ENCODE measurements at regions not wholly inside any gene's neighbourhood (a gene's known extent, or its start where the extent isn't known, plus 50 kb on each side); places are given as distances from the start of the nearest gene placed in this dataset.

GRCh38 chr13:76645632-76646031 lies 240.6 kb downstream of the KCTD12 start:
- Histone ChIP-seq H3K9me3 (ENCODE audit: insufficient read depth, low read length) (no peaks in the 10 kb centered on the region), H3K4me2 (ENCODE audit: low read length) (no peak overlapping the region), H3K27me3 (ENCODE audit: low read depth, low read length) (no peaks in the 10 kb centered on the region), H4K20me1 (ENCODE audit: insufficient read depth, low read length) (no peaks in the 10 kb centered on the region), H3K4me3 (ENCODE audit: low read length) (no peak overlapping the region), H3K9ac (ENCODE audit: low read length) (no peak overlapping the region), H3K36me3 (replicated peaks; ENCODE audit: low read depth, low read length) (no peaks in the 10 kb centered on the region), H3K27ac (ENCODE audit: low read length) (no peak overlapping the region), H3K4me1 (ENCODE audit: low read length) (no peaks in the 10 kb centered on the region), H2AFZ (ENCODE audit: low read depth, low read length) (no peak overlapping the region), H3K79me2 (ENCODE audit: low read length) (no peaks in the 10 kb centered on the region)
- TF ChIP-seq EZH2phosphoT487 (IDR thresholded peaks at IDR 0.05; ENCODE audit: low read depth) = no peak
- TF ChIP-seq CTCF (IDR thresholded peaks at IDR 0.05; ENCODE audit: low read depth, low read length) = no peak

DNA sequence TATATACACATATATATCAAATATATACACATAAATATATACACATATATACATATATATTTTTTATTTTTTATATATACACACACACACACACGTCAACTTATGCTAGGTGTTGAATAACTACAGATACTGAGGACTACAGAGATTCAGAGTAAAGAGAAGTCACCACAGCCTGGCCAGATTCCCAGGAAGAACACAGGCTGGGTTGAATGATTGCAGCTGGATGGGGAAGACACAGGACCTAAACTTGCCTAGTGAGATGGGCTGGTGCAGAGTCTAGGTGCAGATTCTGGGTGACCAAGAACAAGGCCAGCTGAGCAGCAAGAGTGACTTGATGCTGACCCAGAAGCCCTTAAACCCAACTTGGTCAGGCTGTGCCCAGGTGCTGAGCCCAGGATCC lies 241.3 kb downstream of the KCTD12 start:
- no peaks in the 10 kb centered on the region for H3K9me3 ChIP-seq (ENCODE audit: insufficient read depth, low read length)
- H4K20me1 ChIP-seq (ENCODE audit: insufficient read depth, low read length) = no peaks in the 10 kb centered on the region
- H3K36me3 ChIP-seq (replicated peaks; ENCODE audit: low read depth, low read length) = no peaks in the 10 kb centered on the region
- no peak overlapping the region for H3K9ac ChIP-seq (ENCODE audit: low read length)
- H3K4me3 ChIP-seq (ENCODE audit: low read length) = no peak overlapping the region
- H3K4me1 ChIP-seq (ENCODE audit: low read length) = no peaks in the 10 kb centered on the region
- H2AFZ ChIP-seq (ENCODE audit: low read depth, low read length) = no peak overlapping the region
- no peaks in the 10 kb centered on the region for H3K79me2 ChIP-seq (ENCODE audit: low read length)
- H3K4me2 ChIP-seq (ENCODE audit: low read length) = no peak overlapping the region
- H3K27me3 ChIP-seq (ENCODE audit: low read depth, low read length) = no peaks in the 10 kb centered on the region
- TF ChIP-seq CTCF (IDR thresholded peaks at IDR 0.05; ENCODE audit: low read depth, low read length) (no peak), EZH2phosphoT487 (IDR thresholded peaks at IDR 0.05; ENCODE audit: low read depth) (no peak)
- H3K27ac ChIP-seq (ENCODE audit: low read length) = no peak overlapping the region

DNA sequence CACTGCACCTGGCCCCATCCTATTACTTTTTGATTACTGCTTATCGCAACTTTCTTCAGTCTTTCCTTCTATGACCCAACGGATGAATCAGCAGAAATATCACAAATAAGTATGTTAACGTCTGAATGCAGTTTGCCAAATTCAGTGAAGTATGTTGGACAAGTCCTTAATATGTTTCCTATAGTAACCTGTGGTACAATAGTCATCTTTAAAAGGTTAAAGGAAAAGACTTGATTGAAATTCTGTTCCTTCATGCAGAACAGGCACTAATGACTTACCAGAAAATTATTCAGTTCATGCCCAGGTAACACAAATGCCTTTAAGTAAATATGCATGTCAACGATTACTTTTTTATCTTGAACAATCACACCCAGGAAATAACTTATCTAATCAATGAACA lies 242.6 kb downstream of the KCTD12 start:
- Histone ChIP-seq H3K79me2 (ENCODE audit: low read length) (no peaks in the 10 kb centered on the region), H3K9me3 (ENCODE audit: insufficient read depth, low read length) (no peaks in the 10 kb centered on the region), H3K4me2 (ENCODE audit: low read length) (no peak overlapping the region), H2AFZ (ENCODE audit: low read depth, low read length) (no peak overlapping the region), H3K4me3 (ENCODE audit: low read length) (no peak overlapping the region), H3K27ac (ENCODE audit: low read length) (no peak overlapping the region), H3K9ac (ENCODE audit: low read length) (no peak overlapping the region), H3K27me3 (ENCODE audit: low read depth, low read length) (no peaks in the 10 kb centered on the region), H4K20me1 (ENCODE audit: insufficient read depth, low read length) (no peaks in the 10 kb centered on the region), H3K36me3 (replicated peaks; ENCODE audit: low read depth, low read length) (no peaks in the 10 kb centered on the region), H3K4me1 (ENCODE audit: low read length) (no peaks in the 10 kb centered on the region)
- no peak for TF ChIP-seq EZH2phosphoT487 (IDR thresholded peaks at IDR 0.05; ENCODE audit: low read depth)
- TF ChIP-seq CTCF (IDR thresholded peaks at IDR 0.05; ENCODE audit: low read depth, low read length) = no peak

GRCh38 chr13:76641056-76641455 lies 245.1 kb downstream of the KCTD12 start:
- Histone ChIP-seq H3K27ac (ENCODE audit: low read length) (no peak overlapping the region), H3K4me1 (ENCODE audit: low read length) (no peaks in the 10 kb centered on the region), H3K4me3 (ENCODE audit: low read length) (no peak overlapping the region), H3K27me3 (ENCODE audit: low read depth, low read length) (no peaks in the 10 kb centered on the region), H3K9ac (ENCODE audit: low read length) (no peak overlapping the region), H2AFZ (ENCODE audit: low read depth, low read length) (no peak overlapping the region), H3K4me2 (ENCODE audit: low read length) (no peak overlapping the region), H4K20me1 (ENCODE audit: insufficient read depth, low read length) (no peaks in the 10 kb centered on the region), H3K79me2 (ENCODE audit: low read length) (no peaks in the 10 kb centered on the region), H3K36me3 (replicated peaks; ENCODE audit: low read depth, low read length) (no peaks in the 10 kb centered on the region), H3K9me3 (ENCODE audit: insufficient read depth, low read length) (no peaks in the 10 kb centered on the region)
- TF ChIP-seq CTCF (IDR thresholded peaks at IDR 0.05; ENCODE audit: low read depth, low read length) (no peak), EZH2phosphoT487 (IDR thresholded peaks at IDR 0.05; ENCODE audit: low read depth) (no peak)
